Smooth muscle cell (in vitro differentiated cells): ENCODE measurements at regions not wholly inside any gene's neighbourhood (a gene's known extent, or its start where the extent isn't known, plus 50 kb on each side); places are given as distances from the start of the nearest gene placed in this dataset.

Experiments used
- DNase-seq: peaks from one replicate; lab custom pipeline; 2025; ENCODE audit not compliant: unreplicated experiment; lab: John Stamatoyannopoulos, UW
- H2AFZ ChIP-seq: fragments of 200-600 bp; sonication (generic); 2 replicates; pipeline ENCODE4 v1.6.0; 2016; ENCODE audit warnings: antibody characterized with exemption, low read depth, mild to moderate bottlenecking
- H3F3A ChIP-seq: fragments of 200-600 bp; sonication (generic); 2 replicates; pipeline ENCODE4 v1.6.0; 2017; ENCODE audit warnings: antibody characterized with exemption, low read depth
- H3K27ac ChIP-seq: fragments of 200-600 bp; sonication (generic); 2 replicates; pipeline ENCODE4 v1.5.1; 2016; ENCODE audit warnings: low read depth, mild to moderate bottlenecking
- H3K27me3 ChIP-seq: fragments of 200-600 bp; sonication (generic); 2 replicates; pipeline ENCODE4 v1.6.1; 2016; ENCODE audit warnings: low read depth, mild to moderate bottlenecking
- H3K36me3 ChIP-seq: fragments of 200-600 bp; sonication (generic); 2 replicates; pipeline ENCODE4 v1.5.1; 2016; ENCODE audit warnings: low read depth
- H3K4me1 ChIP-seq: fragments of 200-600 bp; sonication (generic); 2 replicates; pipeline ENCODE4 v1.5.1; 2016; ENCODE audit warnings: low read depth
- H3K4me2 ChIP-seq: fragments of 200-600 bp; sonication (generic); 2 replicates; pipeline ENCODE4 v1.6.0; 2016; ENCODE audit warnings: mild to moderate bottlenecking
- H3K4me3 ChIP-seq: fragments of 200-600 bp; sonication (generic); 2 replicates; pipeline ENCODE4 v1.5.1; 2016; ENCODE audit warnings: mild to moderate bottlenecking
- H3K79me2 ChIP-seq: fragments of 200-600 bp; sonication (generic); 2 replicates; pipeline ENCODE4 v1.6.0; 2016; ENCODE audit warnings: low read depth, mild to moderate bottlenecking
- H3K9ac ChIP-seq: fragments of 200-600 bp; sonication (generic); 2 replicates; pipeline ENCODE4 v1.6.0; 2016; ENCODE audit warnings: low read depth
- H3K9me3 ChIP-seq: fragments of 200-600 bp; sonication (generic); replicated peaks from 2 replicates; pipeline ENCODE4 v1.5.1; 2016; ENCODE audit warnings: low read depth
- H4K20me1 ChIP-seq: fragments of 200-600 bp; sonication (generic); 2 replicates; pipeline ENCODE4 v1.6.0; 2016; ENCODE audit warnings: low read depth
- WGBS: methylation state at CpG from one replicate; pipeline ENCODE4 v1.1.7; 2016; ENCODE audit warnings: low lambda C conversion rate; 5-methylcytosine and 5-hydroxymethylcytosine counted together
- TF ChIP-seq, protein P1 (sequence below): fragments of 200-600 bp; sonication (generic); IDR thresholded peaks from 2 replicates; pipeline ENCODE4 v1.5.1; 2017; ENCODE audit warnings: borderline replicate concordance, mild to moderate bottlenecking, antibody characterized with exemption; ENCODE audit not compliant: insufficient read depth, poor library complexity, severe bottlenecking

DNA sequence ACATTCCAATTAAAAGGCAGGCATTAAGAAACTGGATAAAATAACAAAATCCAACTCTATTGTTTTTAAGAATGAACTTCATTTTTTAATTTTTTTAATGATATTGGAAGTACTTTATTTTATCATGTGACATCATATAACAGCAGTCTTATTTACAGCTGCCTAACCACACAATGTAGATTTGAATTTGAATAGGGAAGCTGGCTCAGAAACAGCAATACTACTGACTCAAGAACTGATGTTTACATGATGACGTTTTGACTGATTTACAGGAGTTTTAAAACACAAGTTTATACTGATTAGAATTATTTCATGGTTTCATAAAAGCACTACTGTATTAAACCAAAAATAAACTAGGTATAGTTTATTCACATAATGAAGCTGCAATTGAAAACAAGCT is 348.7 kb upstream of the NR5A2 start:
- Histone ChIP-seq H3K27me3 (no peaks in the 10 kb centered on the region), H3K79me2 (no peaks in the 10 kb centered on the region), H2AFZ (no peak overlapping the region), H3K4me1 (no peaks in the 10 kb centered on the region), H3K9ac (no peak overlapping the region), H3K4me3 (no peak overlapping the region), H3K9me3 (no peaks in the 10 kb centered on the region), H4K20me1 (no peaks in the 10 kb centered on the region), H3K36me3 (no peaks in the 10 kb centered on the region), H3K4me2 (no peak overlapping the region), H3K27ac (no peak overlapping the region), H3F3A (no peaks in the 10 kb centered on the region)
- TF ChIP-seq, protein P1, sequence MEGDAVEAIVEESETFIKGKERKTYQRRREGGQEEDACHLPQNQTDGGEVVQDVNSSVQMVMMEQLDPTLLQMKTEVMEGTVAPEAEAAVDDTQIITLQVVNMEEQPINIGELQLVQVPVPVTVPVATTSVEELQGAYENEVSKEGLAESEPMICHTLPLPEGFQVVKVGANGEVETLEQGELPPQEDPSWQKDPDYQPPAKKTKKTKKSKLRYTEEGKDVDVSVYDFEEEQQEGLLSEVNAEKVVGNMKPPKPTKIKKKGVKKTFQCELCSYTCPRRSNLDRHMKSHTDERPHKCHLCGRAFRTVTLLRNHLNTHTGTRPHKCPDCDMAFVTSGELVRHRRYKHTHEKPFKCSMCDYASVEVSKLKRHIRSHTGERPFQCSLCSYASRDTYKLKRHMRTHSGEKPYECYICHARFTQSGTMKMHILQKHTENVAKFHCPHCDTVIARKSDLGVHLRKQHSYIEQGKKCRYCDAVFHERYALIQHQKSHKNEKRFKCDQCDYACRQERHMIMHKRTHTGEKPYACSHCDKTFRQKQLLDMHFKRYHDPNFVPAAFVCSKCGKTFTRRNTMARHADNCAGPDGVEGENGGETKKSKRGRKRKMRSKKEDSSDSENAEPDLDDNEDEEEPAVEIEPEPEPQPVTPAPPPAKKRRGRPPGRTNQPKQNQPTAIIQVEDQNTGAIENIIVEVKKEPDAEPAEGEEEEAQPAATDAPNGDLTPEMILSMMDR, result no peak
- 29% methylated on average over 1 of the region's 1 CpG for WGBS
- no peak for DNase-seq

DNA sequence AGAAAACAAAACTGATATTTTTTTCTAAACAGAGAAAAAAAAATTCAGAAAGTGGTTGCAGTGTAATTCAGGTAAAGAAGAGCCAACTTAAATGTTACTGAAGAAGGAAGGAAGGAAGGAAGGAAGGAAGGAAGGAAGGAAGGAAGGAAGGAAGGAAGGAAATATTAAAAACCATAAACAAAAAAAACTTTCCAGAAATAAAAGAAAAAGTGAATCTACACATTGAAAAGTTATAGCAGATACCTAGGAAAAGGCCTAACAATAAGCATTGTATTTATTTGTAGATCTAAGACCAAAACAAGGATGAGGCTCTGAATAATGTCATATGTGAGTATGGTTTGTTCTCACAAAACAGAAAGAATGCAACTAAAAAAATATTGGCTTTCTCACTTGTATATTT is 345.4 kb upstream of the NR5A2 start:
- Histone ChIP-seq H3K79me2 (no peaks in the 10 kb centered on the region), H3K27me3 (no peaks in the 10 kb centered on the region), H2AFZ (no peak overlapping the region), H3K4me2 (no peak overlapping the region), H3K4me3 (no peak overlapping the region), H3K9ac (no peak overlapping the region), H3K9me3 (no peaks in the 10 kb centered on the region), H3F3A (peaks cover 11% of the 10 kb centered on the region), H4K20me1 (no peaks in the 10 kb centered on the region), H3K4me1 (peaks cover 5% of the 10 kb centered on the region), H3K36me3 (no peaks in the 10 kb centered on the region), H3K27ac (no peak overlapping the region)
- no peak for DNase-seq
- TF ChIP-seq, protein P1, result no peak

DNA sequence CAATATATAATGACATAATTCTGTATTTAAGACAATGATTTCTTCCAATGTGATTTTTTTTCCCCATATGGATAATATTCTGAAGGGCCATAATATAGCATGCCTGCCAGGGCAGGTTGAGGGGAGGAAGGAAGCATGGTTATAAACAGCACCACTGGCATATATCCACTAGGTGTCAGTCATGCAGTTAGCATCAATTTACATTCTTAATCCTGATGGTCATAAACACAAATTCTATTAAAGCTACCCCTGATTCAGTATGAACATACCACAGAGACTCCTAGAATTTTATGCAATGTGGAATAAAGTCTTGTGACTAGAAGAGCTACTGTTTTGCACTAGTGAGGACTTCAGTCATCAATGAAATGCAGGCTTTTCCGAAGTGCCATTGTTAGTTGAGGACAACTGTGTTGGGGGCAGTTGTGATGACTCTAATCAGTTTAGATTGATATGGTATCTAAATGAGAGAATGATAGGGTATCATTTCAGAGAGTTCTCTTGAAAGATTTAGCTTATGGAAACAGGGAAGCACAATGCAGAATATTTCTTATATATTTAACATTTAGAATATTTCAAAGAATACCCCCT is 342.7 kb upstream of the NR5A2 start:
- no peak for DNase-seq
- no peak overlapping the region for H2AFZ ChIP-seq
- H4K20me1 ChIP-seq, result no peaks in the 10 kb centered on the region
- no peak overlapping the region for H3K9ac ChIP-seq
- H3K27me3 ChIP-seq, result no peaks in the 10 kb centered on the region
- peak overlapping the region; percentile 49 for H3K4me2 ChIP-seq
- peaks cover 11% of the 10 kb centered on the region for H3F3A ChIP-seq
- TF ChIP-seq, protein P1, result peak; percentile 82
- WGBS, result 54% methylated on average over 1 of the region's 1 CpG
- H3K36me3 ChIP-seq, result no peaks in the 10 kb centered on the region
- H3K9me3 ChIP-seq, result no peaks in the 10 kb centered on the region
- H3K4me1 ChIP-seq, result peaks cover 16% of the 10 kb centered on the region
- no peaks in the 10 kb centered on the region for H3K79me2 ChIP-seq
- H3K4me3 ChIP-seq, result no peak overlapping the region
- peak overlapping the region; percentile 36 for H3K27ac ChIP-seq

DNA sequence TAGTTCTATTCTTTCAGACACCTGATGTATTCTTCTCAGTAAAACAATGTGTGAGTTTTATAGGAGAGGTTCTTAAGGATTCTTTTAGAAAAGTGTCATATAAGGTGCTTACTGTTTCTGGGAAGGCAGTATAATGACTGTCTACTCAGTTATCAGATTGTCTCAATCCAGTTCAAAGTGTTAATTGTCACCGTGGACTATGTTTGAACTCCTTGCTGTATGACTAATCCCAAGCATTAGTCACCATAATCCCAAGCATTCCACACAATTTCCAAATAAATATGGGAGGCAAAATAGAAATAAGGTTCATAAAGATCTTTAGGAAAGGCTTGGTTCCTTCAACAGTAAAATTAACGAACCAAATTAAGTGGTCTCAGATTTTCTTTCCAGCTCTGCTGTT is 342.1 kb upstream of the NR5A2 start:
- 41% methylated on average over 2 of the region's 2 CpGs for WGBS
- Histone ChIP-seq H3K9ac (no peak overlapping the region), H3K27me3 (no peaks in the 10 kb centered on the region), H2AFZ (no peak overlapping the region), H3K4me1 (peaks cover 22% of the 10 kb centered on the region), H3K79me2 (no peaks in the 10 kb centered on the region), H3K9me3 (no peaks in the 10 kb centered on the region), H3K36me3 (no peaks in the 10 kb centered on the region), H3F3A (peaks cover 11% of the 10 kb centered on the region), H3K4me3 (no peak overlapping the region), H3K27ac (peak overlapping the region; percentile 36), H3K4me2 (peak overlapping the region; percentile 49), H4K20me1 (no peaks in the 10 kb centered on the region)
- no peak for DNase-seq
- TF ChIP-seq, protein P1, result no peak
